ENCODE measurements at regions not wholly inside any gene's neighbourhood (a gene's known extent, or its start where the extent isn't known, plus 50 kb on each side); places are given as distances from the start of the nearest gene placed in this dataset.

DNA sequence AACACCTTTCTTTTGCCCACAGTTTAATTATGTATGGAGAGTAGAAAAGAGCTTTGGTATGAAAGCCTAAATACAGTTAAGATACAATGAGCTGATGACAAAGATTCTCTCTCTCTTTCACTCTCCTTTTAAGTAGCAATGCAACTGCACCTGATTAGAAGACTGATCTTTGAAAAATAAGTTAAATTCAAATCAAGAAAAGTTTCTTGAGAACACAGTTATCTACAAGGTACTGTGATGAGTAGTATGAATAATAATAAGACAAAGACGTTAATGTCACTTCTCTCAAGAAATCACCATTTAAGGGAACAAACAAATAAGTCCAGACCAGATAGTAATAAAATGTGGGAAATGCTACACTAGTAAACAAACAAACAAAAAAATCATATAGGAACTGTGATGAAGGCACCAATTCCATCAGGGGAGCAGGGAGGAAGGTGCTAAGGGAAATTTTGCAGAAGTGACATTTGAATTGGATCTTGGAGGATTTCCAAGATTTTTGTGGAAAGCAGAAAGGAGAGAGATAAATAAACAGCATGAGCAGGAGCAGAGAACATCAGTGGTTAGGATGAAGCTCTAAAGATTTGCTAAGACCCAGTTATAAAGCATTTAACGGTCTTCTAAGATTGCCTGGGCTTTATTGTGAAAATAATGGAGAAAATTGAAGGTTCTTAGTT lies 65.2 kb upstream of the STK38L start (continued):
- TF ChIP-seq, protein P1, sequence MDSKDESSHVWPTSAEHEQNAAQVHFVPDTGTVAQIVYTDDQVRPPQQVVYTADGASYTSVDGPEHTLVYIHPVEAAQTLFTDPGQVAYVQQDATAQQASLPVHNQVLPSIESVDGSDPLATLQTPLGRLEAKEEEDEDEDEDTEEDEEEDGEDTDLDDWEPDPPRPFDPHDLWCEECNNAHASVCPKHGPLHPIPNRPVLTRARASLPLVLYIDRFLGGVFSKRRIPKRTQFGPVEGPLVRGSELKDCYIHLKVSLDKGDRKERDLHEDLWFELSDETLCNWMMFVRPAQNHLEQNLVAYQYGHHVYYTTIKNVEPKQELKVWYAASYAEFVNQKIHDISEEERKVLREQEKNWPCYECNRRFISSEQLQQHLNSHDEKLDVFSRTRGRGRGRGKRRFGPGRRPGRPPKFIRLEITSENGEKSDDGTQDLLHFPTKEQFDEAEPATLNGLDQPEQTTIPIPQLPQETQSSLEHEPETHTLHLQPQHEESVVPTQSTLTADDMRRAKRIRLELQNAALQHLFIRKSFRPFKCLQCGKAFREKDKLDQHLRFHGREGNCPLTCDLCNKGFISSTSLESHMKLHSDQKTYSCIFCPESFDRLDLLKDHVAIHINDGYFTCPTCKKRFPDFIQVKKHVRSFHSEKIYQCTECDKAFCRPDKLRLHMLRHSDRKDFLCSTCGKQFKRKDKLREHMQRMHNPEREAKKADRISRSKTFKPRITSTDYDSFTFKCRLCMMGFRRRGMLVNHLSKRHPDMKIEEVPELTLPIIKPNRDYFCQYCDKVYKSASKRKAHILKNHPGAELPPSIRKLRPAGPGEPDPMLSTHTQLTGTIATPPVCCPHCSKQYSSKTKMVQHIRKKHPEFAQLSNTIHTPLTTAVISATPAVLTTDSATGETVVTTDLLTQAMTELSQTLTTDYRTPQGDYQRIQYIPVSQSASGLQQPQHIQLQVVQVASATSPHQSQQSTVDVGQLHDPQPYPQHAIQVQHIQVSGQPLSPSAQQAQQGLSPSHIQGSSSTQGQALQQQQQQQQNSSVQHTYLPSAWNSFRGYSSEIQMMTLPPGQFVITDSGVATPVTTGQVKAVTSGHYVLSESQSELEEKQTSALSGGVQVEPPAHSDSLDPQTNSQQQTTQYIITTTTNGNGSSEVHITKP (IDR thresholded peaks at IDR 0.05; ENCODE audit: partially characterized antibody) = no peak
- TF ChIP-seq RBM22 (IDR thresholded peaks at IDR 0.05; ENCODE audit: low read depth, low read length, poor library complexity, severe bottlenecking) = no peak

GRCh38 chr12:27179400-27180214 lies 64.5 kb upstream of the STK38L start:
- H3K9me1 ChIP-seq (ENCODE audit: control insufficient read depth, insufficient read depth, low read length) = no peaks in the 10 kb centered on the region
- 0% methylated on average over 6 of the region's 6 CpGs for WGBS (ENCODE audit: insufficient coverage, low coverage, missing lambda C conversion rate)
- POLR2A ChIA-PET = interaction anchor here (0.6 to 1.3 kb wide), 3 partner anchors 10 to 363 kb away, joined by 3 to 5 read pairs (median 3); no protein-coding TSS in a partner anchor
- CTCF ChIA-PET (ENCODE audit: low intra/inter-chr PET ratio) = no interaction called here
- no peak overlapping the region for H3K4me3 ChIP-seq
- H3K27ac ChIP-seq (ENCODE audit: extremely low read depth, low read depth, low read length) = no peak overlapping the region
- no TSS peak for BruUV-seq (replicated peaks)
- H3K4me2 ChIP-seq (ENCODE audit: insufficient read depth, low read length) = no peak overlapping the region
- H3K4me1 ChIP-seq (replicated peaks in 1 of 2; ENCODE audit: control insufficient read depth in 2 of 2, insufficient read depth in 2 of 2, low read length in 2 of 2) = no peaks in the 10 kb centered on the region
- peaks cover 0 to 4% of the 10 kb centered on the region in 2 experiments; a peak in 1 of 5 replicates for H3K27me3 ChIP-seq (ENCODE audit: control insufficient read depth in 2 of 2, insufficient read depth in 2 of 2, low read length in 2 of 2)
- FAIRE-seq (no peak), DNase-seq (ENCODE audit: extremely low read depth in 1 of 4, low spot score in 3 of 4) (no peak), ATAC-seq (no peak)
- no peak overlapping the region for H3K9ac ChIP-seq (ENCODE audit: insufficient read depth in 1 of 2, low read depth in 2 of 2, low read length in 2 of 2)
- in situ Hi-C loops (cut with MboI) = no loop called here
- intact Hi-C loops (cut with micrococcal nuclease) = no loop called here
- H2AFZ ChIP-seq (ENCODE audit: low read depth, low read length) = no peak overlapping the region
- no peaks in the 10 kb centered on the region for H3K9me3 ChIP-seq (replicated peaks; ENCODE audit: control insufficient read depth, insufficient read depth, low read depth, low read length)
- no peaks in the 10 kb centered on the region for H3K79me2 ChIP-seq (ENCODE audit: control insufficient read depth, insufficient read depth, low read length)
- no peaks in the 10 kb centered on the region for H3K36me3 ChIP-seq (ENCODE audit: control insufficient read depth, insufficient read depth, low read length)
- no peaks in the 10 kb centered on the region for H4K20me1 ChIP-seq (replicated peaks; ENCODE audit: control insufficient read depth, insufficient read depth, low read length)
- TF ChIP-seq PHF8 (IDR thresholded peaks at IDR 0.05; ENCODE audit: borderline replicate concordance, low read length) = no peak
- peak; percentile 18; the same call in 1 of the 2 replicates for TF ChIP-seq ATF7 (IDR thresholded peaks at IDR 0.05)
- TF ChIP-seq, protein P1 (IDR thresholded peaks at IDR 0.05; ENCODE audit: partially characterized antibody) = peak; percentile 66
- peak in 1 of 2 experiments; percentile 53; a peak in 1 of 4 replicates for TF ChIP-seq SRF (CRISPR knock-in tag; IDR thresholded peaks at IDR 0.05)
- no peak for TF ChIP-seq PTRF (tag; IDR thresholded peaks at IDR 0.05)
- TF ChIP-seq ZNF277 (CRISPR knock-in tag; IDR thresholded peaks at IDR 0.05; ENCODE audit: borderline replicate concordance) = no peak
- TF ChIP-seq CHD1 (IDR thresholded peaks at IDR 0.05; ENCODE audit: low read length) = no peak
